Endothelial cell (in vitro differentiated cells): ENCODE measurements at regions not wholly inside any gene's neighbourhood (a gene's known extent, or its start where the extent isn't known, plus 50 kb on each side); places are given as distances from the start of the nearest gene placed in this dataset.

Experiments used
- DNase-seq: peaks from one replicate; pipeline ENCODE4 v3.0.0; 2021; ENCODE audit warnings: low spot score
- H3K27ac Mint-ChIP-seq: one replicate; pipeline ENCODE4 v1.8.0; 2021; ENCODE audit warnings: mixed read lengths, inconsistent platforms; ENCODE audit not compliant: unreplicated experiment
- H3K27me3 Mint-ChIP-seq: one replicate; pipeline ENCODE4 v1.8.0; 2021; ENCODE audit warnings: mild to moderate bottlenecking, moderate library complexity, mixed read lengths, inconsistent platforms; ENCODE audit not compliant: unreplicated experiment
- H3K36me3 Mint-ChIP-seq: one replicate; pipeline ENCODE4 v1.8.0; 2021; ENCODE audit warnings: mild to moderate bottlenecking, low read depth, mixed read lengths, inconsistent platforms; ENCODE audit not compliant: unreplicated experiment
- H3K4me1 Mint-ChIP-seq: one replicate; pipeline ENCODE4 v1.8.0; 2021; ENCODE audit warnings: mild to moderate bottlenecking, mixed read lengths, inconsistent platforms; ENCODE audit not compliant: unreplicated experiment
- H3K4me3 Mint-ChIP-seq: one replicate; pipeline ENCODE4 v1.8.0; 2021; ENCODE audit warnings: mild to moderate bottlenecking, mixed read lengths, inconsistent platforms; ENCODE audit not compliant: unreplicated experiment
- H3K9me3 Mint-ChIP-seq: one replicate; pipeline ENCODE4 v1.8.0; 2021; ENCODE audit warnings: mixed read lengths, inconsistent platforms; ENCODE audit not compliant: unreplicated experiment
- TF ChIP-seq, protein P1 (sequence below): fragments of 200-600 bp; sonication (generic); IDR thresholded peaks from one replicate; pipeline ENCODE4 v1.5.0; 2021; ENCODE audit warnings: antibody characterized with exemption; ENCODE audit not compliant: unreplicated experiment

DNA sequence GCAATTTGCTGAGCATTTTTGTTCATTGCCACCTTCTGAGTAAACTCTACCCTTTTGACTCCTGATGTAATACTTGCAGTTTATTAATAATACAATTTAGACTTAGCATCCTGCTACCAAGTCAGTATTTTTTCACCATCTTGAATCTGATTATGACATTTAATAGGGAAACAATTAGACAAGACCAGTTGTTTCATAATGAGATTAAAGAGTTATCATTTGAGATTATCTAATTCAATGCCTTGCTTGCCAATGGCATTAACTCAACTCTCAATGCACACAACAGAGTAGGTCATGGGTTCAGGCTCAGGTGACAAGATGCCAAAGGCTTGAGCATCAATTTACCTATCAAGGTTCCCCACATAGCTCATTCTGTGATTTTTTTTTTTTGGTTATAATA, 488.4 kb downstream of the DISC1 start:
- Mint-ChIP-seq H3K27ac (no peak overlapping the region), H3K27me3 (no peaks in the 10 kb centered on the region), H3K36me3 (no peaks in the 10 kb centered on the region), H3K4me3 (no peak overlapping the region), H3K4me1 (peaks cover 14% of the 10 kb centered on the region), H3K9me3 (no peaks in the 10 kb centered on the region)
- TF ChIP-seq, protein P1, sequence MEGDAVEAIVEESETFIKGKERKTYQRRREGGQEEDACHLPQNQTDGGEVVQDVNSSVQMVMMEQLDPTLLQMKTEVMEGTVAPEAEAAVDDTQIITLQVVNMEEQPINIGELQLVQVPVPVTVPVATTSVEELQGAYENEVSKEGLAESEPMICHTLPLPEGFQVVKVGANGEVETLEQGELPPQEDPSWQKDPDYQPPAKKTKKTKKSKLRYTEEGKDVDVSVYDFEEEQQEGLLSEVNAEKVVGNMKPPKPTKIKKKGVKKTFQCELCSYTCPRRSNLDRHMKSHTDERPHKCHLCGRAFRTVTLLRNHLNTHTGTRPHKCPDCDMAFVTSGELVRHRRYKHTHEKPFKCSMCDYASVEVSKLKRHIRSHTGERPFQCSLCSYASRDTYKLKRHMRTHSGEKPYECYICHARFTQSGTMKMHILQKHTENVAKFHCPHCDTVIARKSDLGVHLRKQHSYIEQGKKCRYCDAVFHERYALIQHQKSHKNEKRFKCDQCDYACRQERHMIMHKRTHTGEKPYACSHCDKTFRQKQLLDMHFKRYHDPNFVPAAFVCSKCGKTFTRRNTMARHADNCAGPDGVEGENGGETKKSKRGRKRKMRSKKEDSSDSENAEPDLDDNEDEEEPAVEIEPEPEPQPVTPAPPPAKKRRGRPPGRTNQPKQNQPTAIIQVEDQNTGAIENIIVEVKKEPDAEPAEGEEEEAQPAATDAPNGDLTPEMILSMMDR = no peak
- DNase-seq = no peak

GRCh38 chr1:232112076-232112475, 485.5 kb downstream of the DISC1 start:
- H3K9me3 Mint-ChIP-seq = no peaks in the 10 kb centered on the region
- no peaks in the 10 kb centered on the region for H3K36me3 Mint-ChIP-seq
- no peaks in the 10 kb centered on the region for H3K27me3 Mint-ChIP-seq
- no peak overlapping the region for H3K27ac Mint-ChIP-seq
- H3K4me3 Mint-ChIP-seq = no peak overlapping the region
- H3K4me1 Mint-ChIP-seq = peaks cover 4% of the 10 kb centered on the region
- DNase-seq = no peak
- TF ChIP-seq, protein P1 = no peak

- Mint-ChIP-seq H3K27ac (no peak overlapping the region), H3K27me3 (no peaks in the 10 kb centered on the region), H3K4me1 (peaks cover 4% of the 10 kb centered on the region), H3K36me3 (no peaks in the 10 kb centered on the region), H3K4me3 (no peak overlapping the region), H3K9me3 (no peaks in the 10 kb centered on the region)
- DNase-seq = no peak
- TF ChIP-seq, protein P1 = no peak
These were observed 485.0 kb downstream of the DISC1 start for GRCh38 chr1:232111611-232112010.

GRCh38 chr1:232110281-232111090, 483.9 kb downstream of the DISC1 start:
- no peak for DNase-seq
- TF ChIP-seq, protein P1 = no peak
- H3K27ac Mint-ChIP-seq = no peak overlapping the region
- H3K4me3 Mint-ChIP-seq = no peak overlapping the region
- no peaks in the 10 kb centered on the region for H3K36me3 Mint-ChIP-seq
- peaks cover 4% of the 10 kb centered on the region for H3K4me1 Mint-ChIP-seq
- no peaks in the 10 kb centered on the region for H3K9me3 Mint-ChIP-seq
- H3K27me3 Mint-ChIP-seq = peaks cover 1% of the 10 kb centered on the region

GRCh38 chr1:232109391-232109790, 482.8 kb downstream of the DISC1 start:
- Mint-ChIP-seq H3K27me3 (peaks cover 1% of the 10 kb centered on the region), H3K4me3 (no peak overlapping the region), H3K4me1 (peaks cover 4% of the 10 kb centered on the region), H3K9me3 (no peaks in the 10 kb centered on the region), H3K27ac (no peak overlapping the region), H3K36me3 (no peaks in the 10 kb centered on the region)
- DNase-seq = no peak
- TF ChIP-seq, protein P1 = no peak
